BE2C (cell line): ENCODE measurements at regions not wholly inside any gene's neighbourhood (a gene's known extent, or its start where the extent isn't known, plus 50 kb on each side); places are given as distances from the start of the nearest gene placed in this dataset.

ENCODE experiments used
- DNase-seq: peaks from one replicate; pipeline ENCODE4 v3.0.0-alpha.2; 2020
- H3K27me3 ChIP-seq: fragments of 250-450 bp; sonication (Bioruptor Pico); 2 replicates; pipeline ENCODE4 v1.5.1; 2020; ENCODE audit warnings: mild to moderate bottlenecking
- H3K36me3 ChIP-seq: fragments of 250-450 bp; sonication (Bioruptor Pico); 2 replicates; pipeline ENCODE4 v1.5.1; 2020; ENCODE audit warnings: mild to moderate bottlenecking
- H3K4me1 ChIP-seq: fragments of 250-450 bp; sonication (Bioruptor Pico); 2 replicates; pipeline ENCODE4 v1.5.1; 2020
- H3K4me3 ChIP-seq: 2 replicates; pipeline ENCODE4 v1.5.1; 2011; ENCODE audit warnings: low read depth, low read length
- H3K9me3 ChIP-seq: fragments of 250-450 bp; sonication (Bioruptor Pico); 2 replicates; pipeline ENCODE4 v1.5.1; 2020
- CTCF ChIP-seq: IDR thresholded peaks from 2 replicates; pipeline ENCODE4 v1.5.1; 2012; ENCODE audit warnings: mild to moderate bottlenecking, low read depth, low read length

- Histone ChIP-seq H3K4me1 (no peaks in the 10 kb centered on the region), H3K4me3 (no peak overlapping the region), H3K36me3 (no peaks in the 10 kb centered on the region), H3K9me3 (no peaks in the 10 kb centered on the region), H3K27me3 (no peaks in the 10 kb centered on the region)
- DNase-seq: no peak
- TF ChIP-seq CTCF: no peak
Measured at GRCh38 chr3:61449327-61450040, 111.9 kb upstream of the PTPRG start.

GRCh38 chr3:61450866-61451265 is 110.5 kb upstream of the PTPRG start:
- Histone ChIP-seq H3K27me3 (no peaks in the 10 kb centered on the region), H3K4me3 (no peak overlapping the region), H3K4me1 (no peaks in the 10 kb centered on the region), H3K9me3 (no peaks in the 10 kb centered on the region), H3K36me3 (no peaks in the 10 kb centered on the region)
- no peak for TF ChIP-seq CTCF
- no peak for DNase-seq

- Histone ChIP-seq H3K4me1 (no peaks in the 10 kb centered on the region), H3K27me3 (no peaks in the 10 kb centered on the region), H3K9me3 (no peaks in the 10 kb centered on the region), H3K4me3 (no peak overlapping the region), H3K36me3 (no peaks in the 10 kb centered on the region)
- TF ChIP-seq CTCF: no peak
- DNase-seq: no peak
Measured at GRCh38 chr3:61451841-61452240, 109.5 kb upstream of the PTPRG start.

GRCh38 chr3:61452535-61453090 is 108.8 kb upstream of the PTPRG start:
- Histone ChIP-seq H3K4me3 (no peak overlapping the region), H3K27me3 (no peaks in the 10 kb centered on the region), H3K9me3 (no peaks in the 10 kb centered on the region), H3K4me1 (no peaks in the 10 kb centered on the region), H3K36me3 (no peaks in the 10 kb centered on the region)
- no peak for DNase-seq
- no peak for TF ChIP-seq CTCF

GRCh38 chr3:61454006-61454585 is 107.3 kb upstream of the PTPRG start:
- no peaks in the 10 kb centered on the region for H3K36me3 ChIP-seq
- H3K27me3 ChIP-seq: no peaks in the 10 kb centered on the region
- no peaks in the 10 kb centered on the region for H3K4me1 ChIP-seq
- H3K9me3 ChIP-seq: no peaks in the 10 kb centered on the region
- no peak overlapping the region for H3K4me3 ChIP-seq
- no peak for TF ChIP-seq CTCF
- no peak for DNase-seq

GRCh38 chr3:61454801-61455200 is 106.6 kb upstream of the PTPRG start:
- DNase-seq: no peak
- Histone ChIP-seq H3K4me1 (no peaks in the 10 kb centered on the region), H3K27me3 (no peaks in the 10 kb centered on the region), H3K4me3 (no peak overlapping the region), H3K9me3 (no peaks in the 10 kb centered on the region), H3K36me3 (no peaks in the 10 kb centered on the region)
- no peak for TF ChIP-seq CTCF
